ENCODE measurements at regions not wholly inside any gene's neighbourhood (a gene's known extent, or its start where the extent isn't known, plus 50 kb on each side); places are given as distances from the start of the nearest gene placed in this dataset.
"Not testable (repeated sequence)": the region's sequence is repeated elsewhere in the genome, so short reads cannot be mapped to it uniquely, and the experiment has no call there.

GRCh38 chr6:164807125-164807524, 502.3 kb downstream of the C6orf118 start:
- DNase-seq, result no peak

GRCh38 chr6:164795056-164795815, 514.2 kb downstream of the C6orf118 start:
- no peak for DNase-seq

GRCh38 chr6:164792666-164793065, 516.7 kb downstream of the C6orf118 start:
- no peak for DNase-seq

- DNase-seq, result no peak
These were observed 517.9 kb downstream of the C6orf118 start for GRCh38 chr6:164791498-164791897.

- DNase-seq, result no peak
These were observed 545.6 kb downstream of the C6orf118 start for GRCh38 chr6:164763788-164764187.

GRCh38 chr6:164757451-164757850, 552.0 kb downstream of the C6orf118 start:
- no peak for DNase-seq

GRCh38 chr6:164756723-164757122, 552.7 kb downstream of the C6orf118 start:
- DNase-seq, result no peak

- DNase-seq, result no peak
These were observed 553.3 kb downstream of the C6orf118 start for GRCh38 chr6:164756142-164756541.

- no peak for DNase-seq
These were observed 555.9 kb downstream of the C6orf118 start for GRCh38 chr6:164753517-164753916.

- DNase-seq, result no peak
These were observed 558.0 kb downstream of the C6orf118 start for GRCh38 chr6:164751395-164751794.

GRCh38 chr6:164750128-164750527, 559.3 kb downstream of the C6orf118 start:
- no peak for DNase-seq

- no peak for DNase-seq
These were observed 560.0 kb downstream of the C6orf118 start for GRCh38 chr6:164749221-164750064.

GRCh38 chr6:164744301-164744700, 565.1 kb downstream of the C6orf118 start:
- no peak for DNase-seq

- no peak for DNase-seq
These were observed 567.4 kb downstream of the C6orf118 start for GRCh38 chr6:164741938-164742451.

GRCh38 chr6:164736090-164736489, 573.3 kb downstream of the C6orf118 start:
- not testable (repeated sequence) for DNase-seq

GRCh38 chr6:164731539-164731938, 577.9 kb downstream of the C6orf118 start:
- no peak for DNase-seq

- DNase-seq, result no peak
These were observed 587.9 kb downstream of the C6orf118 start for GRCh38 chr6:164721460-164721859.

- DNase-seq, result no peak
These were observed 608.9 kb downstream of the C6orf118 start for GRCh38 chr6:164700497-164700896.

- DNase-seq, result no peak
These were observed 613.5 kb downstream of the C6orf118 start for GRCh38 chr6:164695896-164696295.

GRCh38 chr6:164694386-164694785, 615.0 kb downstream of the C6orf118 start:
- no peak for DNase-seq

GRCh38 chr6:164693944-164694343, 615.5 kb downstream of the C6orf118 start:
- no peak for DNase-seq

GRCh38 chr6:164692772-164693510, 616.5 kb downstream of the C6orf118 start:
- DNase-seq, result no peak
